H7 (cell line): ENCODE measurements at regions not wholly inside any gene's neighbourhood (a gene's known extent, or its start where the extent isn't known, plus 50 kb on each side); places are given as distances from the start of the nearest gene placed in this dataset.

ENCODE experiments used
- DNase-seq: peaks from one replicate; pipeline ENCODE4 v3.0.0; 2012
- H3K27me3 ChIP-seq: 2 replicates; pipeline ENCODE4 v1.6.0; 2011; ENCODE audit warnings: mild to moderate bottlenecking, low read length; ENCODE audit not compliant: control insufficient read depth, insufficient read depth
- H3K36me3 ChIP-seq: replicated peaks from 2 replicates; pipeline ENCODE4 v1.5.1; 2011; ENCODE audit warnings: low read length; ENCODE audit not compliant: control insufficient read depth, insufficient read depth
- H3K4me3 ChIP-seq: 2 replicates; pipeline ENCODE4 v1.5.1; 2011; ENCODE audit warnings: low read depth, mild to moderate bottlenecking, control low read depth, low read length, moderate library complexity; ENCODE audit not compliant: insufficient read depth

DNA sequence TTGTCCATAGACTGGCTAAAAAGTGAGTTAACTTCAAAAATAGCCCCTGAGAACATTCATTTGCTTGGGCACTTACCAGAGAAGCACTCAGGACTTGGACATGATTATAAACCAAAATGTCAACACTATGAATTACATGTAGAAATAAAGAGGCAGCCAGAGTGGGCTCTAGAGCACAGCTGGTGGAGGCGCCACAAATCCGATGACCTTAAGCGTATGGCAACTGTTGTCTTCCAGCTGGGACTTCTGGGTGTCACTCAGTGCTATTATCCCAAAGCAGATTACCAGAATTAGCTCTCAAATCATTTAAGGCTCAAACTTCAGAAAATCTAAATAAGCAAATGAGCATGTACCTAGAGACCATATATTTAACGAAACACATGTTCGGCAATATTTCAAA is 1255.5 kb upstream of the SLC10A2 start:
- Histone ChIP-seq H3K4me3 (no peak overlapping the region), H3K36me3 (no peaks in the 10 kb centered on the region), H3K27me3 (no peaks in the 10 kb centered on the region)
- no peak for DNase-seq

DNA sequence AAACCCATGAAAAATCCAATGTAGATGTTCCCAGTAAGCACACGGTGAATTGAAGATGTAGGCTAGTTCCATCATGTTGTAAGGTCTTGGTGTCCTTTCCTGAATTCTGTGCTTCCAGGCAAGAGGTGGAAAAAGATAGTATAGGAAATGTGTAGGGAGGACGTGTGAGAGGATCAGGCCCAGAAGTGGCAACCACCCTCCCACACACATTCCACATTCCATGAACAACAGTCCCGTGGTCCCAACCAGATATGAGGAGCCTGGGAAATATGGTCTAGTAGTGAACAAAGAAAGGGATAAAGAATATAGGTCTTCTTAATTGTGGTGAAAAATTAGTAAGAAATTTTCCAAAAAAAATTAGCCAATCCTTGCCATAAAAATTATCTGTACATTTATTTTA is 1254.2 kb upstream of the SLC10A2 start:
- DNase-seq: no peak
- H3K36me3 ChIP-seq: no peaks in the 10 kb centered on the region
- H3K4me3 ChIP-seq: no peak overlapping the region
- H3K27me3 ChIP-seq: no peaks in the 10 kb centered on the region

DNA sequence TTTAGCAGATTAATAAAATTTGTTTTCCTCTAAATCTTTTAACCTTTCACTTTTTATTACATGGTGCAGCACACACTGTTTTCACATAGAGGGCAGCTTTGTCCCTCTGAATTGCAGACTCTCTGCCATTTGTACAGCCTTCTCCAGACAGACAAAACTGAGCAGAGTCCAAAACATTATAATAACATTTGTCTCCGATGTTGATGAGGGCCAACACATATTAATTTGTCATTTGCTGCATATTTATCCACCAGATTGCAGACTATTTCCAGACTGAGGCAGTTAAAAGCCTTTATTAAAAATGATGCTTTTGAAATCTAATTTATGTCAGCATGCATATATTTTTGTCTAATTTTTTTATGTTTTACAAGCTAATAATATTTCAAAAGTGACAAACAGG is 1251.9 kb upstream of the SLC10A2 start:
- Histone ChIP-seq H3K36me3 (no peaks in the 10 kb centered on the region), H3K4me3 (no peak overlapping the region), H3K27me3 (no peaks in the 10 kb centered on the region)
- no peak for DNase-seq

DNA sequence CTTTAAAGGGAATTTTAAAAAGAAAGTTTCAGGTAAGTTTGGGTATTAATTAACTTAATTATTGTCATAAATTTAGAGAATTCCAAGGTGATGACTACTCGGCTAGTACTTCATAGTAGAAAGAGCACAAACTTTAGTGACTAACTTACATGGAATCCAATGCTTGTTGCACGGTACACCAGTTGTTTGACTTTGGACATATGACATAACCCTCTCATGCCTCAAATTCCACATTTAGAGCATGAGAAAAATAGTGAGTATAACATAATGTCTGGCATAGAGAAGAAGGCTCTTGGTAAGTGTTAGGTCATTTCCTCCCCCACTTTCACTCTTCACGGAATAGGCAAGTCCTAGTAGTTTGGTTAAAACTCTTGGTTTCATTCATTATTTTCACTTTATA is 1249.4 kb upstream of the SLC10A2 start:
- DNase-seq: no peak
- Histone ChIP-seq H3K4me3 (no peak overlapping the region), H3K27me3 (no peaks in the 10 kb centered on the region), H3K36me3 (no peaks in the 10 kb centered on the region)

DNA sequence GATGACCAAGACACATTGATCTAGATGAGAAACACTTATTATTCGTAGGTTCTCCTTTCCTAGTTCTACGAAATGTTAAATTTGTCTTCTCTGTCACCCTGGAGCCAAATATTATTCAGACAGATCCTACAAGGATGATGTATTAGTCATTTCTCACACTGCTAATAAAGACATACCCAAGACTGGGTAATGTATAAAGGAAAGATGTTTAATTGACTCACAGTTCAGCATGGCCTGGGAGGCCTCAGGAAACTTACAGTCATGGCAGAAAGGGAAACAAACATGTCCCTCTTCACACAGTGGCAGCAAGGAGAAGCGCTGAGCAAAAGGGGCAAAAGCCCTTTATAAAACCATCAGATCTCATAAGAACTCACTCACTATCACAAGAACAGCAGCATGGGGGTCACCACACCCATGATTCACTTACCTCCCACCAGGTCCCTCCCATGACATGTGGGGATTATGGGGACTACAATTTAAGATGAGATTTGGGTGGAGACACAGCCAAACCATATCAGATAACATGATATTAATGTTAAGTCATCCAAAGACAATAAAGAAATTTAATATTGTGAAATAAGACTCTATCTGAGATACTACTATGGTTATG is 1248.8 kb upstream of the SLC10A2 start:
- no peak for DNase-seq
- Histone ChIP-seq H3K36me3 (no peaks in the 10 kb centered on the region), H3K4me3 (no peak overlapping the region), H3K27me3 (no peaks in the 10 kb centered on the region)

DNA sequence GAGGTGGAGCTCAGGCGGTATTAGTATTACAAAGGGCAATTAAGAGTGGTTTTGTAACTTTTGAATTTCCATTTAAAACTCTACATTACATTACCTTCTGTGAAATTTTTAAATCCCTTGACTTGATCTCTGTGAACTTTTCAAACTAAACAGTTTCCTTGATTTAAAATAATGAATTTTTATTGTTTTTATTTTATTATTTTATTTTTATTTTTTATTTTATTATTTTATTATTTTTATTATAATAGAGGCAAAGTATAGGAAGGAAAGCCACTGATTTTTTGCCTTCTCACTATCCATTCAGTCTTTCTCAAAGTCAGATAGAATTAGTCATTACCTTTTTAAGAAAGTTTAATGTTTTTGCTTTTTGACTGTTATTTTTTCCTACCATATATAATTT is 1248.1 kb upstream of the SLC10A2 start:
- H3K27me3 ChIP-seq: no peaks in the 10 kb centered on the region
- H3K36me3 ChIP-seq: no peaks in the 10 kb centered on the region
- H3K4me3 ChIP-seq: no peak overlapping the region
- no peak for DNase-seq

DNA sequence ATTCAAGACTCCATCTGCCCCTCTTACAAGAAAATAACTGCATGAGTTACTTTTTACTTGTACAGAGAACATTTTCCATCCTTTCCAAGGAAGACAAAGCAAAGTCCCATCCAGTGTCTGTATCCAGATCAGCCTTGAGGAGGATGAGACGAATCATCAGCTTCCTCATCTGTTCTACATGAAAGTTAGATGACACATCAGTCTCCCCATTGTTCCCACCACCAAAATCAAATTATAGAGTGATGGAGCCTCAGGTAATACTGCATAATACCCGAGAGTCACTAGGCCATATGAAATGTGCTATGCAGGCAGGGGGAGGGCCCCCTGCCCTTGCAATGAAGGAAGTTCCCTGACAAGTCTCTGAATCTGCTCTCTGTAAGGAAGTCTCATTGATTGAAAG is 1244.6 kb upstream of the SLC10A2 start:
- DNase-seq: no peak
- Histone ChIP-seq H3K27me3 (no peaks in the 10 kb centered on the region), H3K4me3 (no peak overlapping the region), H3K36me3 (no peaks in the 10 kb centered on the region)

DNA sequence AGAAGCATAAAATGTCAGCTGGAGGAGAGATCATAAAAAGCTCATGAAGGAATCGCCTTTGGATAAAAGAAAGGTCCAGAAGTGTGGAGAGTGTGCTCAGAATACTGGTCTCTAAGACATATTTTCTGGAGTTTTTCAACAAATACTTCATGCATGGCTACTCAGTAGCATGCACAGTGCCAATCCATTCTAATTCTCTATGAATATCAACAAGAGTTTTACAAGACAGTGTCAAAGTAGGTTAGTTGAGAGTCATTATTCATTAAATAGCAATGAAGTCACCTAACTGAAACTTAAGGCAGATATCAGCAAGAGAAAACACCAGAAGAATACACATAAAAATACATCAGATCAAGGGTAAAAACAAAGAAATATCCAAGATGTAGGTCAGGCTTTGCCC is 1243.2 kb upstream of the SLC10A2 start:
- no peak for DNase-seq
- no peaks in the 10 kb centered on the region for H3K27me3 ChIP-seq

DNA sequence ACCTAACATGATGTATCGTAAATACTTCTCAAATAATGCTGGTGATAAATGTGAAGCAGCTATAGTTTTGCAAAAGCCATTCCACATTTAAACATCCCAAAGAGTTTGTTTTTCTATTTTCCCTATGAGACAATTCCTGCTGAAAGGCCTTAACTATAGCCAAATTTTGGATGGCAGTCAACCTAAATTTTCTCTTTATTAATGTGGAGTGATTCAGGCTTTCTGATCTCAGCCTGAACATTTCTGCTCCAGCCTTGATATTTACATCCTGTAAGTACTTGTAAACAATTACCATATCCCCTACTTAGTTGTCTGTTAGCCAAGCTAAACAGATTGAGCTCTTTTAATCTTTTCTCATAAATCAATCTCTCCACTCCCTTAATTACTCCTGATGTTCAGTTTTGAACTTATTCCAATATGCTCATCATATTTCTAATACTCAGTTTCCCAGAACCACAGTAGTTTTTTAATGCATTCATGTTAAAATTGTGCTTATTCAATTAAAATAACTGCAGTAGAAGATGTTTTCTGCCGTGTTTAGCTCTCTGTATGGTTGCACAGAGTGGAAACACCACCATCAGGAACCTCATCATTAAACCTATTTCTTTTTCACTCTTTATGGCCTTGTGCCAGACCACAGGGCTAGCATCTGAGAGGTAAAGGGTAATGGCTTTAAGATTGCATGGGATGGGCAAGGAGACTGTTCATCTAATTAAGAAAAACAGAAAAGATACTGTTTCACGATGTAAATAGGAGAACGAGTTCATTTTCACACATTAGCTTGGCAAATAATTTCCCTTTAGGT is 1235.2 kb upstream of the SLC10A2 start:
- no peak for DNase-seq
- no peaks in the 10 kb centered on the region for H3K27me3 ChIP-seq
- no peaks in the 10 kb centered on the region for H3K36me3 ChIP-seq
- H3K4me3 ChIP-seq: no peak overlapping the region

More for the DNA sequence above, 1243.2 kb upstream of the SLC10A2 start:
- no peaks in the 10 kb centered on the region for H3K36me3 ChIP-seq
- no peak overlapping the region for H3K4me3 ChIP-seq

DNA sequence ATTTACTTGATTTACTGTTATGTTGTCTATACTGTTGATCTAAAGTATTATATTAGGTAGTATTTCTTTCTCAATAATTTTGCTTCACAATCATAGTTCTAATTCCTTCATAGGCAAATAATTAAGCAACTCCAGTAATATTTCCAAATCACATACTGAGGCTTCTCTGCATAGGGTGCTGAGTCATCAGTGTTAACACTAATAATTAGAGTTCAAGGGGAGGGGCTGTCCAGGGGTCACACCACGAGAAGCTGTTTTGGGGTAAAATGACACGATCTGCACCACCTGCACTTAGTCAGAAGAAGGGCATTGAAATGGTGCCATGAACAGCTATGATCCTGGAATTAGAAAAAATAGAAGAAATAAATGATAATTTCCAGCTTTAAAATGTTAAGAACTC is 1230.9 kb upstream of the SLC10A2 start:
- Histone ChIP-seq H3K36me3 (no peaks in the 10 kb centered on the region), H3K27me3 (no peaks in the 10 kb centered on the region), H3K4me3 (no peak overlapping the region)
- DNase-seq: no peak

DNA sequence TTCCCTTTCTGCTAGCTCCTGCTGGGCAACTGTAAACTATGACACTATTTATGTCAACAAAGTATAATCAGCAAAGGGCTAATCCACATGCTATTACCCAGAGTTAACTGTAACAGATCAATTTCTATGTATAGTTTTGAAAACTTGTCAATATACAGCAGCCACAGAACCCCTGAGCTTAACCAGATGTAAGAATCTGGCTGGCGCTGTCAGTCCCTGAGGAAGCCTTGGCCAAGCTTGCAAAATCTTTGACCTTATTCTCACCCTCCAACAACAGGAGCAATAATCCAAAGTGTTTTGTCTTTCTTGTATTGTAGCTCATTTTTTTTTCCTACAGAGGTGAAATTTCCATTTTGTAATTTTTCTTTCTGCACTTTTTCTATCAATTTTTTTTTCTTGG is 1230.1 kb upstream of the SLC10A2 start:
- no peak for DNase-seq
- Histone ChIP-seq H3K27me3 (no peaks in the 10 kb centered on the region), H3K36me3 (no peaks in the 10 kb centered on the region), H3K4me3 (no peak overlapping the region)

DNA sequence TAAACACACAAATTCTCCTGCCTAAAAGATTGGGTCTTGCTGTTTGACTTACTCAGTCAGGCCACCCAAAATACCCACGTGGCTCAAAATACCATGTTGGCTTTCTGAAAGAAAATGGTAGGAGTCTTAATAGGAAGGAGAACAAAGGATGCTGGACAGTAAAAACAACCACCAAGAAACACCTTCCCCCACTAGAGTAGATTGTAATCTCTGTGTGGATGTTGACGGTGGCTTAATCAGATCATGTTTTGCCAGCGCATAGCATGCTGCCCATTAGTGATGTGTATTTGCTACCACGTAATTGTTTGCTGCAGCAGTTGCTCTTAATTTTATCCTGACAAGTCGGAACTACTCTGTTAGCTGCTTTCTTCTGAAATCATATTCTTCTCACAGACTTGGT is 1229.3 kb upstream of the SLC10A2 start:
- no peak overlapping the region for H3K4me3 ChIP-seq
- DNase-seq: no peak
- H3K27me3 ChIP-seq: no peaks in the 10 kb centered on the region
- H3K36me3 ChIP-seq: no peaks in the 10 kb centered on the region

DNA sequence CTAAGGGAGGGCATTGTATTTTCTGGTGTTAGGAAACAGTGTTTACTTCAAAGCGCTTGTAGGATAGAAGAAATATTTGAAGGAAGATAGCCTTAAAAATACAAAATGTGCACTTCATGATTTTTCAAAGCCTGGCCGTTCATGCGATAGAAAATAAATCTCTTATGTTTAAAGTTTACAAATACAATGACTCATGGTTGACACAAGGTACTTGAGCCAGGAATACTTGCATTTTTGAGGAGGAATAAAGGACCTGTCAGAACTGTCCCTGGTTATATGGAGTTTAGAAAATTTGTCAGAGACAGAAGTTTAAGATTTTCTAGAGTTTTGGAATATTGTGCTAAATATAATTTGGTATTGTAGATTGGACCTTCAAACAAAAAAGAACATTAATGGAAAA is 1223.2 kb upstream of the SLC10A2 start:
- Histone ChIP-seq H3K27me3 (no peaks in the 10 kb centered on the region), H3K4me3 (no peak overlapping the region), H3K36me3 (no peaks in the 10 kb centered on the region)
- no peak for DNase-seq

DNA sequence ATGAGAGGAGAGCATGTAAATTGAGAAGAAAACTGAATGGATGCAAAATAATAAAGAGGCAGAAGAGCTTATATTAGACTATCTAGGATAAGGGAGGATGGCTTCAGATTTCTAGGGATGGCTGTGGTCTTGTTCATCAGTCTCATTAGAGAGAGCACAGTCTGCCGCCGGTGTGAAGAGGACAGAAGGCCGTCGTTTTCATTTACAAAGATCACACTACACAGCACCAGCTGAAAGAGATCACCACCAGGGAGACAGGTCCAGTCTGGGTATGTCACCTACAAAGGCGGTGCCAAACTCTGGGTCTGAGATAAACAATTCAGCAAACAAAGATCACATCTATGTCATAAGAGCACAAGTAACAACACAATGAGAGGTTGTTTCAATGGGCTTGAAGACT is 1222.3 kb upstream of the SLC10A2 start:
- Histone ChIP-seq H3K4me3 (no peak overlapping the region), H3K36me3 (no peaks in the 10 kb centered on the region), H3K27me3 (no peaks in the 10 kb centered on the region)
- no peak for DNase-seq

DNA sequence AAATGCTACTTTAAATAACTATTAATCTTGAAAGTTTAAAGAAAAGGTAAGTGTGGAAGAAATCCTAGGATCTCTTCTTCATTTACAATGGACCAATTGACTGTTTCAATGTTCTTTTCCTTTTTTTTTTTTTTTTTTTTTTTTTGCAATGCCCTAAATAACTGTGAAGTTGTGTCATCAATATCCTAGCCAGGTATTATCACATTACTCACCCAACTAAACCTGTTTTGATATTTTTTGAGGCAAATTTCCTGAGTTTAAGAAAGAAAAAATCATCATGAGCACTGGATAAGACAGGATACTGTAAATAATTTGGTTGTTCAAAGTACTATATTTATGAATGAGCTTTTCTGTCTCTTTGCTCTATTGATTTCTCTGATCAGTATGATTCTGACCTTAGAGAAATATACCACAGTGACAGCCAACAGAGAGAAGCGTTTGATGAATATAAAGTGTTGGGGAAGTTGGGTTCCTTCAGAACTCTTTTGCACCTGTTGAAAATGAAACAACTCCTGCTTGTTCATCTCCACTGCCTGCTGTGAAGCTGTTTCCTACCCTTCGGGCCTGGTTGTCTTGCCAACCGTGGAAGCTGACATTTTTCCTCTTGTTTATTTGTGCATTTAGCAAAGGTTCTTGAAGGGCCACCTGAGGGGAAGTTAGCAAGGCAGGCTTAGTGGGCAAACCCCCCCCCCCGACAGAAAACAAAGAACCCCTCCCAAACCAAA is 1220.5 kb upstream of the SLC10A2 start:
- H3K27me3 ChIP-seq: no peaks in the 10 kb centered on the region
- no peaks in the 10 kb centered on the region for H3K36me3 ChIP-seq
- no peak overlapping the region for H3K4me3 ChIP-seq
- DNase-seq: no peak
